ENCODE measurements at regions not wholly inside any gene's neighbourhood (a gene's known extent, or its start where the extent isn't known, plus 50 kb on each side); places are given as distances from the start of the nearest gene placed in this dataset.

GRCh38 chr18:11310476-11311086 lies 161.2 kb upstream of the PIEZO2 start:
- peak; percentile 75 for DNase-seq
- peak; percentile 81 for TF ChIP-seq CTCF (IDR thresholded peaks at IDR 0.05)
- H3K9me3 Mint-ChIP-seq: peaks cover 8% of the 10 kb centered on the region
- H3K27ac Mint-ChIP-seq: no peak overlapping the region
- no peaks in the 10 kb centered on the region for H3K4me1 Mint-ChIP-seq
- H3K4me3 Mint-ChIP-seq: no peak overlapping the region
- H3K36me3 Mint-ChIP-seq (ENCODE audit: low read depth): no peaks in the 10 kb centered on the region
- H3K27me3 Mint-ChIP-seq (ENCODE audit: low read depth, poor library complexity): peaks cover 4% of the 10 kb centered on the region

GRCh38 chr18:11309172-11309571 lies 159.8 kb upstream of the PIEZO2 start:
- Mint-ChIP-seq H3K27ac (no peak overlapping the region), H3K4me3 (no peak overlapping the region), H3K4me1 (no peaks in the 10 kb centered on the region), H3K9me3 (peaks cover 8% of the 10 kb centered on the region), H3K27me3 (ENCODE audit: low read depth, poor library complexity) (peaks cover 4% of the 10 kb centered on the region), H3K36me3 (ENCODE audit: low read depth) (no peaks in the 10 kb centered on the region)
- no peak for DNase-seq
- no peak for TF ChIP-seq CTCF (IDR thresholded peaks at IDR 0.05)

- Mint-ChIP-seq H3K4me1 (no peaks in the 10 kb centered on the region), H3K4me3 (no peak overlapping the region), H3K27ac (no peak overlapping the region), H3K27me3 (ENCODE audit: low read depth, poor library complexity) (peaks cover 4% of the 10 kb centered on the region), H3K36me3 (ENCODE audit: low read depth) (no peaks in the 10 kb centered on the region), H3K9me3 (peaks cover 13% of the 10 kb centered on the region)
- no peak for DNase-seq
- TF ChIP-seq CTCF (IDR thresholded peaks at IDR 0.05): no peak
Observed at GRCh38 chr18:11308499-11308898, 159.1 kb upstream of the PIEZO2 start.

GRCh38 chr18:11307716-11308115 lies 158.3 kb upstream of the PIEZO2 start:
- no peaks in the 10 kb centered on the region for H3K36me3 Mint-ChIP-seq (ENCODE audit: low read depth)
- peaks cover 17% of the 10 kb centered on the region for H3K9me3 Mint-ChIP-seq
- H3K27ac Mint-ChIP-seq: no peak overlapping the region
- H3K27me3 Mint-ChIP-seq (ENCODE audit: low read depth, poor library complexity): peaks cover 4% of the 10 kb centered on the region
- no peak for DNase-seq
- no peak overlapping the region for H3K4me3 Mint-ChIP-seq
- H3K4me1 Mint-ChIP-seq: no peaks in the 10 kb centered on the region
- no peak for TF ChIP-seq CTCF (IDR thresholded peaks at IDR 0.05)

- Mint-ChIP-seq H3K36me3 (ENCODE audit: low read depth) (no peaks in the 10 kb centered on the region), H3K9me3 (peaks cover 38% of the 10 kb centered on the region), H3K4me1 (no peaks in the 10 kb centered on the region), H3K27ac (no peak overlapping the region), H3K4me3 (no peak overlapping the region), H3K27me3 (ENCODE audit: low read depth, poor library complexity) (no peaks in the 10 kb centered on the region)
- DNase-seq: no peak
- TF ChIP-seq CTCF (IDR thresholded peaks at IDR 0.05): no peak
Observed at GRCh38 chr18:11305507-11305906, 156.1 kb upstream of the PIEZO2 start.

- no peak for DNase-seq
- TF ChIP-seq CTCF (IDR thresholded peaks at IDR 0.05): no peak
- Mint-ChIP-seq H3K4me3 (no peak overlapping the region), H3K27me3 (ENCODE audit: low read depth, poor library complexity) (no peaks in the 10 kb centered on the region), H3K9me3 (peaks cover 43% of the 10 kb centered on the region), H3K36me3 (ENCODE audit: low read depth) (no peaks in the 10 kb centered on the region), H3K27ac (no peak overlapping the region), H3K4me1 (no peaks in the 10 kb centered on the region)
Observed at GRCh38 chr18:11304928-11305327, 155.6 kb upstream of the PIEZO2 start.
